ENCODE measurements at regions not wholly inside any gene's neighbourhood (a gene's known extent, or its start where the extent isn't known, plus 50 kb on each side); places are given as distances from the start of the nearest gene placed in this dataset.

DNA sequence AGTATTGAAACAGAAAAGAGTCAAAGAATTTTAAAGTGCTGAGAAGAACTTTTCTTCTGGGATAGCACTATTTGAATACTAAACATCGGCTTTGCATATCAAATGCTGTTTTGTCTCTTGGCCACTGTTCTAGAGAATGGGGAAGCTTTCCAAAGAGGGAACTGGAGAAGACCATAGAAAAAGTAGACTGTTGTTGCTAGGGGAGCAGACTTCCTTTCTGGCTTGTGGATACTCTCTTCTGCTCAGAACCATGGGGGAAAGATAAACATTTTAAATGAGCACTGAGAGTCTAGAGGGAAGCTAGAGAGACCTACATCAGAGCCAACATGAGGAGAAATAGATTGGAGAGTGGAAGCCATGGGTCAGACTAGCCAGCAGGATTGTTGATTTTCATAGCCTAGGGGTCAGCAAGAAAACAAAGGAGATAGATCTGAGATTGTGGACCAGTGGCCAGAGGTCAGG lies 315.7 kb downstream of the KCTD12 start:
- Histone ChIP-seq H3K36me3 (ENCODE audit: control insufficient read depth in 2 of 4, insufficient read depth in 4 of 4, low read length in 3 of 4) (no peaks in the 10 kb centered on the region), H2BK5ac (ENCODE audit: low read depth, low read length) (peak overlapping the region; percentile 5), H2AK5ac (ENCODE audit: low read depth, low read length) (no peak overlapping the region), H3K14ac (ENCODE audit: insufficient read length) (no peak overlapping the region), H3K79me2 (ENCODE audit: control insufficient read depth in 1 of 2, insufficient read depth in 2 of 2, low read length in 2 of 2) (no peaks in the 10 kb centered on the region), H3K4me3 (ENCODE audit: extremely low read depth in 1 of 4, insufficient read depth in 2 of 4, low read depth in 3 of 4, low read length in 4 of 4) (0 out of 8 replicates have a peak overlapping the region, but pooled peaks of 1 of the 4 experiments have one; percentile 21), H3K4me1 (replicated peaks in 1 of 4; ENCODE audit: control insufficient read depth in 3 of 4, insufficient read depth in 4 of 4, low read length in 3 of 4) (peaks cover 0 to 6% (median 2%) of the 10 kb centered on the region in 4 experiments; a peak in 3 of 7 replicates), H3K9me3 (ENCODE audit: insufficient read depth in 2 of 2, low read depth in 1 of 2, low read length in 1 of 2) (no peaks in the 10 kb centered on the region), H3K23ac (ENCODE audit: insufficient read length) (no peak overlapping the region), H3K79me1 (ENCODE audit: low read depth, low read length) (no peaks in the 10 kb centered on the region), H2BK15ac (ENCODE audit: low read length) (no peak overlapping the region), H3K9ac (replicated peaks in 1 of 4; ENCODE audit: extremely low read depth in 1 of 4, low read depth in 3 of 4, low read length in 3 of 4) (no peak overlapping the region), H2BK120ac (replicated peaks; ENCODE audit: low read depth, low read length) (no peak overlapping the region), H4K91ac (replicated peaks; ENCODE audit: insufficient read length, low read length) (no peak overlapping the region), H2BK20ac (ENCODE audit: low read length) (no peak overlapping the region), H3K4me2 (ENCODE audit: insufficient read depth in 1 of 2, low read depth in 2 of 2, low read length in 2 of 2) (peak overlapping the region in 1 of 2 experiments; percentile 24; a peak in 2 of 4 replicates), H2BK12ac (ENCODE audit: low read depth, low read length) (no peak overlapping the region), H3K23me2 (ENCODE audit: low read depth, low read length) (no peaks in the 10 kb centered on the region), H4K20me1 (replicated peaks in 1 of 2; ENCODE audit: control insufficient read depth in 1 of 2, insufficient read depth in 2 of 2, low read length in 2 of 2) (no peaks in the 10 kb centered on the region), H3K56ac (replicated peaks; ENCODE audit: insufficient read length, low read depth, low read length) (no peak overlapping the region), H2AFZ (ENCODE audit: low read length) (peak overlapping the region; percentile 23; the same call in 1 of the 2 replicates), H3K27me3 (replicated peaks in 1 of 4; ENCODE audit: control insufficient read depth in 3 of 4, extremely low read depth in 1 of 4, insufficient read depth in 3 of 4, low read length in 3 of 4) (peaks cover 0 to 1% (median 0%) of the 10 kb centered on the region in 4 experiments; a peak in 1 of 7 replicates), H4K5ac (ENCODE audit: insufficient read length, low read depth, low read length) (no peak overlapping the region), H4K8ac (ENCODE audit: extremely low read depth, insufficient read depth, low read length) (no peak overlapping the region), H3K18ac (ENCODE audit: extremely low read depth, low read length) (no peak overlapping the region; the same call in 1 of the 2 replicates), H3K4ac (replicated peaks; ENCODE audit: insufficient read length, low read depth, low read length) (no peak overlapping the region), H3K27ac (ENCODE audit: low read depth, low read length) (no peak overlapping the region; the same call in 1 of the 2 replicates)
- CTCF ChIA-PET (ENCODE audit: partially characterized antibody): interaction anchor here (0.6 to 1.1 kb wide), 3 partner anchors 82 to 1236 kb away, joined by 3 to 4 read pairs (median 3); no protein-coding TSS in a partner anchor
- DNase-seq (ENCODE audit: low read depth in 1 of 2, low spot score in 2 of 2) (no peak), FAIRE-seq (no peak)
- POLR2A ChIA-PET (ENCODE audit: partially characterized antibody): interaction anchor here (0.6 kb wide), 1 partner anchor 696 kb away, joined by 3 read pairs; no protein-coding TSS in a partner anchor
- 78% methylated on average over 1 of the region's 1 CpG; no CpG with 5 or more reads in 1 of the 2 experiments for WGBS, 2 experiments (ENCODE audit: extremely low coverage in 1 of 2, insufficient coverage in 1 of 2, insufficient read length in 1 of 2, insufficient replicate concordance in 2 of 2, low coverage in 1 of 2, low lambda C conversion rate in 2 of 2, missing lambda C conversion rate in 1 of 2)
- TF ChIP-seq, protein P1, sequence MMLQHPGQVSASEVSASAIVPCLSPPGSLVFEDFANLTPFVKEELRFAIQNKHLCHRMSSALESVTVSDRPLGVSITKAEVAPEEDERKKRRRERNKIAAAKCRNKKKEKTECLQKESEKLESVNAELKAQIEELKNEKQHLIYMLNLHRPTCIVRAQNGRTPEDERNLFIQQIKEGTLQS (IDR thresholded peaks at IDR 0.05; ENCODE audit: insufficient read depth, low read depth, low read length): no peak
- TF ChIP-seq SP2 (IDR thresholded peaks at IDR 0.05; ENCODE audit: low read length): no peak
- TF ChIP-seq POU5F1 (IDR thresholded peaks at IDR 0.05; ENCODE audit: low read depth, low read length): no peak
- TF ChIP-seq ZNF274 (IDR thresholded peaks at IDR 0.05; ENCODE audit: borderline replicate concordance, extremely low read depth, low read length): no peak
- TF ChIP-seq KDM5A (IDR thresholded peaks at IDR 0.05; ENCODE audit: low read length): no peak
- 0 out of 4 replicates have a peak, but pooled peaks of 1 of the 2 experiments have one; percentile 59 for TF ChIP-seq HDAC2 (IDR thresholded peaks at IDR 0.05; ENCODE audit: borderline replicate concordance in 1 of 2, low read depth in 2 of 2, low read length in 2 of 2)
- no peak for TF ChIP-seq EP300 (IDR thresholded peaks at IDR 0.05; ENCODE audit: borderline replicate concordance in 1 of 2, low read depth in 2 of 2, low read length in 2 of 2)
- TF ChIP-seq GTF2F1 (IDR thresholded peaks at IDR 0.05; ENCODE audit: borderline replicate concordance, low read depth, low read length): no peak
- no peak for TF ChIP-seq YY1 (IDR thresholded peaks at IDR 0.05; ENCODE audit: low read depth, low read length)
- no peak for TF ChIP-seq RXRA (IDR thresholded peaks at IDR 0.05; ENCODE audit: insufficient read depth, low read depth, low read length)
- no peak for TF ChIP-seq SAP30 (IDR thresholded peaks at IDR 0.05; ENCODE audit: insufficient read depth, insufficient replicate concordance, low read length)

All from H1 (cell line).